Mesendoderm (in vitro differentiated cells): ENCODE measurements at regions not wholly inside any gene's neighbourhood (a gene's known extent, or its start where the extent isn't known, plus 50 kb on each side); places are given as distances from the start of the nearest gene placed in this dataset.

Source experiments
- DNase-seq: peaks from one replicate; pipeline ENCODE4 v3.0.0; 2013
- H2AK5ac ChIP-seq: 2 replicates; pipeline ENCODE4 v1.6.1; 2013; ENCODE audit warnings: low read length, inconsistent platforms
- H2BK120ac ChIP-seq: 2 replicates; pipeline ENCODE4 v1.6.1; 2013; ENCODE audit warnings: low read depth, mild to moderate bottlenecking, low read length, moderate library complexity, mixed read lengths
- H2BK15ac ChIP-seq: replicated peaks from 2 replicates; pipeline ENCODE4 v1.6.1; 2013; ENCODE audit warnings: low read depth, mild to moderate bottlenecking, moderate library complexity
- H2BK5ac ChIP-seq: 2 replicates; pipeline ENCODE4 v1.6.1; 2013; ENCODE audit warnings: low read length, inconsistent platforms
- H3K18ac ChIP-seq: 2 replicates; pipeline ENCODE4 v1.6.1; 2013; ENCODE audit warnings: mild to moderate bottlenecking, low read length, mixed read lengths
- H3K23ac ChIP-seq: one replicate; pipeline ENCODE4 v1.6.1; 2013; ENCODE audit warnings: low read length
- H3K27ac ChIP-seq: 2 replicates; pipeline ENCODE4 v1.5.1; 2013; ENCODE audit warnings: low read depth, mild to moderate bottlenecking, inconsistent platforms, low read length, moderate library complexity
- H3K27me3 ChIP-seq: 2 replicates; pipeline ENCODE4 v1.6.1; 2013; ENCODE audit warnings: low read length, control low read depth, mild to moderate bottlenecking, inconsistent platforms; ENCODE audit not compliant: insufficient read depth, poor library complexity
- H3K36me3 ChIP-seq: 2 replicates; pipeline ENCODE4 v1.6.1; 2013; ENCODE audit warnings: low read length, inconsistent platforms; ENCODE audit not compliant: control insufficient read depth, insufficient read depth
- H3K4ac ChIP-seq: one replicate; pipeline ENCODE4 v1.6.1; 2013; ENCODE audit warnings: low read depth, mild to moderate bottlenecking, low read length, moderate library complexity
- H3K4me1 ChIP-seq: 2 replicates; pipeline ENCODE4 v1.6.1; 2013; ENCODE audit warnings: low read depth, low read length, inconsistent platforms; ENCODE audit not compliant: control insufficient read depth
- H3K4me2 ChIP-seq: 2 replicates; pipeline ENCODE4 v1.6.1; 2013; ENCODE audit warnings: low read length
- H3K4me3 ChIP-seq: 2 replicates; pipeline ENCODE4 v1.5.1; 2013; ENCODE audit warnings: mild to moderate bottlenecking, low read length
- H3K56ac ChIP-seq: one replicate; pipeline ENCODE4 v1.6.1; 2013; ENCODE audit warnings: low read length
- H3K79me1 ChIP-seq: 2 replicates; pipeline ENCODE4 v1.6.1; 2013; ENCODE audit warnings: low read length, inconsistent platforms
- H3K79me2 ChIP-seq: 2 replicates; pipeline ENCODE4 v1.6.1; 2013; ENCODE audit warnings: mild to moderate bottlenecking, low read length; ENCODE audit not compliant: control insufficient read depth, insufficient read depth
- H3K9ac ChIP-seq: 2 replicates; pipeline ENCODE4 v1.6.1; 2013; ENCODE audit warnings: low read length, inconsistent platforms
- H4K5ac ChIP-seq: one replicate; pipeline ENCODE4 v1.6.1; 2013; ENCODE audit warnings: low read length
- H4K8ac ChIP-seq: one replicate; pipeline ENCODE4 v1.6.1; 2013; ENCODE audit warnings: low read depth, mild to moderate bottlenecking, control low read depth, low read length, moderate library complexity
- WGBS: extraction: QIAGEN DNeasy Blood & Tissue Kit; methylation state at CpG from one replicate; pipeline ENCODE4 v1.1.7; 2013; ENCODE audit warnings: low lambda C conversion rate, missing lambda C conversion rate; ENCODE audit not compliant: insufficient coverage; ENCODE audit errors: extremely low coverage; 5-methylcytosine and 5-hydroxymethylcytosine counted together

DNA sequence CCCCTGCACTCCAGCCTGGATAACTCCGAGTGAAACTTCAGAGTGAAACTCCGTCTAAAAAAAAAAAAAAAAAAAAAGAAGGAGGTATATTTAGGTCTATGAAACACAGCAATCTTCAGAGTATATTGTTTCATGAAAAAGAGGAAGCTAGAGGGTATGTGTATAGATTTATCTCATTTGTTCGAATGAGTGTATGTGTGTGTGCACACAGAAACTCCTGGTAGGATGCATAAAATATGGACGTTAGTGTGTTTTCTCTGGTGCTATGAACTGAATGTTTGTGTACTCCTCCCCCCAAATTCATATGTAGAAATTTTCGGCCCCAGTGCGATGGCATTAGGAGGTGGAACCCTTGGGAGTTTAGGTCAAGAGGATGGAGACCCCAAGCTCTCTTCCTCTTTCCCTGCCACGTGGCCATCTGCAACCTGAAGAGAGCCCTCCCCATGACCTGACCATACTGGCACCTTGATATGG is 98.6 kb upstream of the KLF13 start:
- Histone ChIP-seq H3K56ac (no peak overlapping the region), H3K18ac (no peak overlapping the region), H2BK120ac (no peak overlapping the region), H4K8ac (no peak overlapping the region), H3K27ac (no peak overlapping the region), H3K4me1 (no peaks in the 10 kb centered on the region), H3K36me3 (no peaks in the 10 kb centered on the region), H3K79me2 (no peaks in the 10 kb centered on the region), H3K23ac (no peak overlapping the region), H4K5ac (no peak overlapping the region), H2BK15ac (no peak overlapping the region), H2AK5ac (no peak overlapping the region), H3K4me3 (no peak overlapping the region), H3K27me3 (no peaks in the 10 kb centered on the region), H3K4ac (no peak overlapping the region), H2BK5ac (no peak overlapping the region), H3K79me1 (no peaks in the 10 kb centered on the region), H3K9ac (no peak overlapping the region), H3K4me2 (no peak overlapping the region)
- no CpG with 5 or more reads among the region's 7 CpGs for WGBS
- no peak for DNase-seq

DNA sequence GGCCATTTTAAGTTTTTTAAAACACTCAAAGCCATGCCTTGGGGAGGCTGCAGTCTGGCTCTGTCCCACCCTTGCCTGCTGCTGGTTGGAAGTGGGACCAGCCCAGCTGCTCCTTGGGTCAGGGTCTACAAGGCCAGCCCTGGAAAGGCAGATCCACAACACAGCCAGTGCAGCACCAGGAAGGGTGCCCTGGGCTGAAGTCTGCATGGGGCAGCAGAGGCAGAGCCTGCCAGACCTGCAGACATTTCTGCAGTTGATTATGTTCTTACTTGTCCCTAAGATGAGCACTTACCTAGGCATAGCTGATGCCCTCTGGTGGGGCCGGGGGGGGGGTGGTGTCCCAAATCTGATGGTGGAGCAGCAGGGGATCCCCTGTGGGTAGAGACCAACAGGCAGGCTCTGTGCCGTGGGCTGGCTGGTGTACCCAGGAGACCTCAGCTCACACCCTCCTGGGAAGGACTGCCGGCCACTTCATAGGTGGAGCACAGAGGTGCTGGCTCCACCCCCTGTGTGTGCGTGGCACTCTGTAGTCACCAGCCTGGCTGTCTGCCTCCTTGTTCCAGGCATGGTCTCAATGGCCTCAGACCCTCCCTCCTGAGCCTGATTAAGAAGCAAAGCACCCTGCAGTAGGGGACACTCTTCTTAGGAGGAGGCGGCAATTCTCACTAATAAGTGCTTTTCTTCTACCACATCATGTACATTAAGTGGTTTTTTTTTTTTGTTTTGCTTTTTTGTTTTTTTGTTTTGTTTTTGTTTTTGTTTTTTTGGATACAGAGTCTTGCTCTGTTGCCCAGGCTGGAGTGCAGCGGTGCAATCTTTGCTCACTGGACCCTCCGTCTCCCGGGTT is 97.4 kb upstream of the KLF13 start:
- Histone ChIP-seq H2BK120ac (no peak overlapping the region), H3K4me1 (no peaks in the 10 kb centered on the region), H4K5ac (no peak overlapping the region), H3K36me3 (no peaks in the 10 kb centered on the region), H3K9ac (no peak overlapping the region), H3K18ac (no peak overlapping the region), H3K4me2 (no peak overlapping the region), H3K4me3 (no peak overlapping the region), H4K8ac (no peak overlapping the region), H3K23ac (no peak overlapping the region), H3K56ac (peak overlapping the region; percentile 42), H3K79me1 (no peaks in the 10 kb centered on the region), H3K27ac (no peak overlapping the region), H3K4ac (no peak overlapping the region), H2BK15ac (no peak overlapping the region), H3K79me2 (no peaks in the 10 kb centered on the region), H3K27me3 (no peaks in the 10 kb centered on the region), H2BK5ac (no peak overlapping the region), H2AK5ac (no peak overlapping the region)
- no CpG with 5 or more reads among the region's 8 CpGs for WGBS
- peak; percentile 53 for DNase-seq

DNA sequence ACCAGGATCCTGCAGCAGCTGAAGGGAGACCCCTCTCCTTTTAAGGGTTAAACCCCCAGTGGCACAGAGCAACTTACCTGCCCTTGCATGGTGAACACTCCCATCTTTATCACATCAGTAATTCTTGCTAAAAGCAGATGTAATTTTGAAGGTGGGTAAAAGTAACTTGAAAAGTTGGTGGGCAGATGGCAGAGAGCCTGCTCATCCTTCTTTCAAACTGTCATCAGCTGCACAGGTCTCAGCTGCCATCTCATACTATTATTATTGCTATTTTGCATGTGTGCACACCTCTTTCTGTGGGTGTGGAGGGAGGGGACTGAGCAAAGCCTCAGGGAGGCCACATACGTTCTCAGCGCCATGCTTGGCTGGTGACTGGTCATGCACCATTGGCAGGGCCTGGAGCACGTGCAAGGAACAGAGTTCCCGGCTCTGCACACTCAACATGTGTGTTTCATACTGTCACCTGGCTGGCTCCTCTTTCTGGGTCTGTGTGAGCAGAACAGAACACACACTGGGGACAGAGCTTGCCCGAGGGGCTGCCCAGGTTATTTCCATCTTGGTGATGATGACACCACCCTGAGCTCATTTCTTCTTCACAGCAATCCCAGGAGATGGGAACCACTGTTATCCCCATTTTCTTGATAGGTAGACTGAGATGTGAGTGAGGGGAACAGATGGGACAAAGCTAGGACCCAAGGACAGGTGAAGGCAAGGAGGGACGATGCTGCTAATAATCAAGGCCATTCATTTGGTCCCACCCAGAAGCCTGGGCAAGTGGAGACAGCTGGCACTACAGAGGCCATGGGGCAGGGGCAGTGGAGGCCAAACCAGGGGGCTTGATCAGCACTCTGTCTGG is 95.8 kb upstream of the KLF13 start:
- Histone ChIP-seq H3K27me3 (no peaks in the 10 kb centered on the region), H4K5ac (no peak overlapping the region), H3K79me2 (no peaks in the 10 kb centered on the region), H2BK5ac (no peak overlapping the region), H2BK15ac (no peak overlapping the region), H3K79me1 (no peaks in the 10 kb centered on the region), H4K8ac (no peak overlapping the region), H3K9ac (no peak overlapping the region), H3K36me3 (no peaks in the 10 kb centered on the region), H3K4me1 (no peaks in the 10 kb centered on the region), H3K27ac (no peak overlapping the region), H2AK5ac (no peak overlapping the region), H3K56ac (no peak overlapping the region), H3K23ac (no peak overlapping the region), H3K4me3 (no peak overlapping the region), H3K18ac (no peak overlapping the region), H3K4me2 (no peak overlapping the region), H3K4ac (no peak overlapping the region), H2BK120ac (no peak overlapping the region)
- no peak for DNase-seq
- WGBS: no CpG with 5 or more reads among the region's 6 CpGs

DNA sequence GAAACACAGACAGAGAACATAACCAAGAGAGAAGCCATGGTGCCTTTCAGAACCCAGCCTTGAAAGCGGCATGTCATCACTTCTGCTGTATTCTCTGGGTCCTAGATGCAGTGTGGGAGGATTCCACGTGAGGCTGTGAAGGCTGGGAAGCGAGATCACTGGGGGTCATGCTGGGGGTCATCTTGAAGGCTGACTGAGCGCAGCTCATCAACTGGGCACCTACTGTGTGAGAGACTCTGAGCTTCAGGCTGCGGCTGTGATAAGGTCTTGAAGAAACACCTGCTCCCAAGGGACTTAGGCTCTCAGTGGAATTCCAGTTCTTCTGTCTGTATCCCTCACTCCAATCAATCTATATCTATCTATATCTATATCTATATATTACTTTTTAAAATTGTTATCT is 91.8 kb upstream of the KLF13 start:
- no peak overlapping the region for H4K8ac ChIP-seq
- no peak overlapping the region for H3K4me3 ChIP-seq
- DNase-seq: no peak
- no peak overlapping the region for H2AK5ac ChIP-seq
- no peak overlapping the region for H3K56ac ChIP-seq
- no peak overlapping the region for H2BK15ac ChIP-seq
- no peak overlapping the region for H3K4ac ChIP-seq
- H3K79me2 ChIP-seq: no peaks in the 10 kb centered on the region
- H3K27me3 ChIP-seq: no peaks in the 10 kb centered on the region
- WGBS: no CpG with 5 or more reads among the region's 5 CpGs
- no peak overlapping the region for H3K4me2 ChIP-seq
- no peak overlapping the region for H3K23ac ChIP-seq
- no peaks in the 10 kb centered on the region for H3K36me3 ChIP-seq
- no peak overlapping the region for H3K9ac ChIP-seq
- H4K5ac ChIP-seq: no peak overlapping the region
- H3K4me1 ChIP-seq: no peaks in the 10 kb centered on the region
- H2BK120ac ChIP-seq: no peak overlapping the region
- no peak overlapping the region for H3K27ac ChIP-seq
- H2BK5ac ChIP-seq: no peak overlapping the region
- H3K79me1 ChIP-seq: no peaks in the 10 kb centered on the region
- no peak overlapping the region for H3K18ac ChIP-seq

DNA sequence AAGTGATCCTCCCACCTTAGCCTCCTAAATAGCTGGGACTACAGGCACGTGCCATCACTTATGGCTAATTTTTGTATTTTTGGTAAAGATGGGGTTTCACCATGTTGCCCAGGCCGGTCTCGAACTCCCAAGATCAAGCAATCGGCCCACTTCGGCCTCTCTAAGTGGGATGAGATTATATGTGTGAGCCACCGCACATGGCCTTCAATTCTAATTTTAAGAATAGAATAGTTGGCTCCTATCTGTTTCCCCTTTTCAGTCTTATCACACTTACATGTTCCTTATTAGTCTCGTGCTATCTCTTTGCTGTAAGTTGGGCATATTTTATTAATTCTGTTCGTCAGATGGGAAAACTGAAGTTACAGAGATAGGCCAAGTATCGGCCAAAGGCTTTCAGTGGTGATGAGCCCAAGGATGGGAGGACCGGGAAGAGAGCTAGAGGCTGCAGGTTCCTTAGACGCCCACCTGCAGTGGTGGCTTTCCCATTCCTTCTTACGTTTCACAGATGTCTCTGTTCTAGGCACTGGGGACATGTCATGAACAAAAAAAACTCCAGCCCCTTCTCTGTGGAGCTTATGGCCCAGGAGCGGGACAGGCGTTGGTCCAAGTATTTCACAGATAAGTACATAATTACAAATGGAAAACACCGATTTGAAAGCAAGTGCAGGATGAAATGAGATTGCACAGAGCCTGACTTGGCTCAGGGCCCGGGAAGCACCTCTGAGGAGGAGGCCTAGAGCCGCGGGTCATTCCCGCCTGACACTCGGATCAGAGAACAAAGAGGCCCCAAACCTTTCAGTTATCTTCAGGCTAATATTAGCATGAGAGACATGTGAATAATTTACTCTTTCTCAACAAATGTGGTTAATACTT is 91.1 kb upstream of the KLF13 start:
- WGBS: no CpG with 5 or more reads among the region's 20 CpGs
- Histone ChIP-seq H3K79me2 (no peaks in the 10 kb centered on the region), H3K4me1 (no peaks in the 10 kb centered on the region), H3K27ac (no peak overlapping the region), H3K4me3 (no peak overlapping the region), H3K9ac (no peak overlapping the region), H4K8ac (no peak overlapping the region), H3K23ac (no peak overlapping the region), H3K79me1 (no peaks in the 10 kb centered on the region), H3K56ac (no peak overlapping the region), H2AK5ac (no peak overlapping the region), H2BK15ac (no peak overlapping the region), H2BK5ac (no peak overlapping the region), H3K4me2 (no peak overlapping the region), H3K18ac (no peak overlapping the region), H2BK120ac (no peak overlapping the region), H3K36me3 (no peaks in the 10 kb centered on the region), H4K5ac (no peak overlapping the region), H3K4ac (no peak overlapping the region), H3K27me3 (no peaks in the 10 kb centered on the region)
- no peak for DNase-seq
